Muscle of arm (tissue), 1 donor: ENCODE measurements at regions not wholly inside any gene's neighbourhood (a gene's known extent, or its start where the extent isn't known, plus 50 kb on each side); places are given as distances from the start of the nearest gene placed in this dataset.
A peak's percentile ranks its signal among the peaks of the same experiment; 100 is the strongest.

Source experiments
- DNase-seq: peaks from one replicate; pipeline ENCODE4 v3.0.0-alpha.2; 2013

DNA sequence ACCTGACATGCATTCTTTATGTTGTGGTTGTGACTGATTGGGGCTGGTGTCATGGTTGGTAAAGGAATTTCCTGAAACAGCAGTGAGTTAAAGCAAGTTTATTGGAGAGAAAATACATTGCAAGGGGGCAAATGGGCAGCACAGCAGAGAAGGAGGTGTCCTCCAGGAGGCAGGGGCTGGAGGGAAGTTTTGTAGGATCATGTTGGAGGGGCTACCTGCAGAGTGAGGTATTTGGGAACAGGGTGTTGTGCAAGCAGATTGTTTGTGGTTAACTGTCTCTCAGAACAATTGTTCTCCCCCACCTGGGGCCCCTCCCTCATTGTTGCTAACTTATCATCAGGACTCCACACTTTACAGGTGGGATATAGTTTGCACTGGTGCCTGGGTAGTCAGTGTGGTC lies 196.0 kb downstream of the NSUN3 start:
- DNase-seq, result no peak

DNA sequence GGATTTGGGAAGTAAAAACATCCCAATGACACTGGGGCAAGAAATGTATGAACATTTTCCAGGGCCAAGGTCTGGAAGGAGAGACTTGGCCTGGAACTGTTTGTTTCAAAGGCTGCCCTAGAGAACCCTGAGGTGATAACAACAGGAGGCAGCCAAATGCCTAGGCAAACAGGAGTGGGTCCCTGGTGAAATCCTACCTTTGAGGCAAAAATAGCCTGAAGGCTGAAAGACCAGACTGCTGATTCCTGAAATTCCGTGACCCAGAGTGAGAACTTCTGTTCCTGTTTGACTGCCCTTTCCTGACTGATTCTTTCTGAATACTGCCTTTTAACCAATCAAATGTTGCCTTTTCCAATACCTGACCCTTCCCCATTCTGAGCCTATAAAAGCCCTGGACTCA lies 196.4 kb downstream of the NSUN3 start:
- no peak for DNase-seq

DNA sequence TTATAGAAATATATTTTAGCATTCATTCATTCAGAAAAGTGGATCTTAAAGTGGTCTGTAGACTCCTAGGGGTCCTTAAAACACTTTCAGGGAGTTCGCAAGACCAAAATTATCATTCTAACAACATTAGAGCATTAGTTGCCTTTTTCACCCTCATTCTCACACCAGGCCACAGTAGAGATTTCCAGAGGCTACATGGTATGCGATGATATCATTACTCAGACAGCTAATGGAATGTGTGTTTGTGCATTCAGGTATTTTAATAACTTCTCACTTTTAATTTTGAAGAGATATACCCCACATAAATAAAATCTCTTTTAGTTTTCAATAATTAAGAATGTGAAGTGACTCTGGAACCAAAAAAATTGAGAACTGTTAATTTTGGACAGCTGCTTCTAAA lies 206.9 kb downstream of the NSUN3 start:
- DNase-seq, result no peak

DNA sequence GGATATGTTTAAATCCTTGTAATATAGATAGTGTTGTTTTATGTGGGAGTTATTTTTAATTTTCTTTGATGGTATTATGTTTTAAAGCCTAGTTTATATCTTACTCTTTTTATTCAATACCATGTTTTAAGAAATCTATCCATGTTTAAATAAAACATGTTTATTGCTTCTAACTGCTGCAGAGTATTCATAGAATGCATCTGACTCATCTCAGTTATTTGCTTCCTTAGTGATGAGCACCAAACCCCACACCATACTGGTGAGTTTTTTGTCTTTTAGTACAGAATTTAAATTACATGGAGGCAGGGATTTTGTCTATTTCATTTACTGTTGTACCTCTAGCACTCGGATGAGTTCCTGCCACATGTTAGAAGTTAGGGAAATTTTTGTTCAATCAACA lies 209.2 kb downstream of the NSUN3 start:
- DNase-seq, result no peak

DNA sequence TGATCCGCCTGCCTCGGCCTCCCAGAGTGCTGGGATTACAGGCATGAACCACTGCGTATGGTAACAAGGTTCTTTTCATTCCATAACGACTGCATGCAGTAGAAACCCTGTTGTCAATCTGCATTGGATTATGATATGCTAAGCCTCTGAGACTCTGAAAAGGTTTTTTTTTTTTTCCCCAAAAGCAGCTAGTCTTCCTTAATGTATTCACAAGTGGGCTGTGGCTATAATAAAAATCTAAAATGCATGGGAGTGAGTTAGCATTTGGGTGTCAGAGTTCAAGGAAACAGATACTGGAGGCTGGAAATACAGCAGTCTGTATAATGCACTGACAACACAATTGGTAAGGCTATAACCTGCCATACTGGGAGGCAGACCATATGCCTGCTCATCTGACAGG lies 218.1 kb downstream of the NSUN3 start:
- DNase-seq, result no peak

DNA sequence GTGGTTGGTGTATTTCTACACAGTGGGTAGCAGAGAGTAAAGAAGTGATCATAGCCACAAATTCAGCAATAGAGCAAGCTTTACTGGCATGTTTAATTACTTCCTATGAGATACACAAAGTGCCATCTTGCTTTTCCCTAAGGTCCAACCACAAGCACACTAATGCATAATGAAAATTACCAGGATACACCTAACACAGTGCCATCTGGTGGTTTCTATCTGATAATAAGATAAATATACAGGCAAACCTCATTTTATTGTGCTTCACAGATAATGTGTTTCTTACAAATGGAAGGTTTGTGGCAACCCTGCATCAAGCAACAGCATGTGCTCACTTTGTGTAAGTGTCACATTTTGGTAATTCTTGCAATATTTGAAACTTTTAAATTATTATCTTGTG lies 223.0 kb downstream of the NSUN3 start:
- no peak for DNase-seq

DNA sequence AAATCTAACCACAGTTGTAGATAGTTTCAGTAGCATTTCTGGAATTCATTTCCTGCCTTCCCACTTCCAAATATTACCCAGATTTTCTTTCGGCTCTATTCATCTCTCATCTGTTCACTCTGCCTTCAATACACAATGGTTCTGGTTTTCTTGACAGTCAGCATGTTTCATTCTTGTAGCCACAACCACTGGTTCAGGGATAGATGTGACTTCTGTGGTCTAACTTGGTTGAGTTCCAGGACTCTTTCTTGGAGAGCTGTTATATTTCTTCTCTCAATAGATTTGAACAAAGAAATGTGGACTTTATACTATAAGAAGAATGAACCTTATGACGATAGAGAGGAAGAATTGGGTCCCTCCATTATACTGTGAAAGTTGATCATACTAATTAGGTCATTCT lies 228.8 kb downstream of the NSUN3 start:
- no peak for DNase-seq

DNA sequence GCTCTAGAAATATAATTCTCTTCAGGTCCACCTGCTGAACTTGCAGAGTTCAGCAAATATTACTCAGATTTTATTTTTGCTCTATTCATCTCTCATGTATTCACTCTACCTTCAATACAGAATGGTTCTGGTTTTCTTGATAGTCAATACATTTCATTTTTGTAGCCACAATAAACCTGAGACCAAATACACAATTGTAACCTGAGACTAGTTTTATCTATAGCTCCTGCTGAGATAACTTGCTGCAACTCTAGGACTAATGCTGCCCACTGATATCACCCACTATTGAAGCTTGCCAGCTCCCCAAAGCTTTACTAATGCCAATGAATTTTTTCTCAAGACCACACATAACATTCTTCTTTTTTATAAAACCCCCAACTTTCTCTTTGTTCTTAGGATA lies 229.3 kb downstream of the NSUN3 start:
- DNase-seq, result no peak

DNA sequence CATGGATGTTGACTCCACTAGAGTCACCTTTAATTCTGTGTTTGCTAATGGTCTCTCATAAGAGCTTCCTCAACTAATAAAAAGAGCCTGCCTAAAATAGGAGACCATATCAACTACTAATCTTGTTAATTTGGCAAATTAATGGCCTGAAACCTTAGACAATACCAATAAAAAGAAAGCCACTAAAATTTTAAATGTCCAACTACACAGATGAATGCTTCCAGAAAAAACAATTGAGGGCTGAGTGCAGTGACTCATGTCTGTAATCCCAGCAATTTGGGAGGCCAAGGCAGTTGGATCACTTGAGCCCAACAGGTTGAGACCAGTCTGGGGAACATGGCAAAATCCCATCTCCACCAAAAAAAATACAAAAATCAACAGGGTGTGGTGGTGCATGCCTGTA lies 230.9 kb downstream of the NSUN3 start:
- no peak for DNase-seq

DNA sequence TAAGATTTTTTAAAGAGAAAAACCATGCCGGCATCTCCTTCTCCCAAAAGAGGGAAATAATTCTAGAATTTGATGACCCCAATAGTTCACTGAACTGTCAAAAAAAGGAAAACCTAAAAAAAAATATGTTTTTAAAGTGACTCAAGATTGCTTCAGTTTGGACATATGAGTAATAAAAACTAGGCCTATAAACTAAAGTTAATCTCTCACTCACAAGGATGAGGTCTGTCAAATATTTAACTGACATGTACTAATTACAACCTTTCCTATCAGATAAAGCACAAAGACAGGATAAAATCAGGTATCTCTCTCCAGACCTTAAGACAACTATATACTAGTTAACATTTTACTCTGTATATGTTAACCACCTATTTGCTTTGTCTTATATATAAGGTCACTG lies 231.9 kb downstream of the NSUN3 start:
- DNase-seq, result no peak

DNA sequence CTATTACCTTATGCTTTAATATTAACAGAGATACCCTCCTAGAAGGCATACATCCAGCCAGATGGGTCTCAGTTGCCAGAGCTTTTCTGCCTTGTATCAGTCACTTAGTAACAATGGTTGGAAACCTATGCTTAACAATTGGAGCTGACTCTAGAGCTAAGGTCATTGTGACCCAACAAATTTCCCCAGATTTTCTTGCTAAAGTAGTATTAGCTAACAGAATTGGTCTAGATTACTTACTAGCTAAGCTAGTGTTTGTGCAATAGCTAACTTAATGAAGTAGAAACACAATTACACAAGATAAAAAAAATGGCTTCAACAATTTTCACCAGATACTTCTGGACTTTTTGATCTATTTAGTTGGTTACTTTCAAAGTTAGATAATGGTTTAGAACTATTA lies 236.9 kb downstream of the NSUN3 start:
- no peak for DNase-seq

DNA sequence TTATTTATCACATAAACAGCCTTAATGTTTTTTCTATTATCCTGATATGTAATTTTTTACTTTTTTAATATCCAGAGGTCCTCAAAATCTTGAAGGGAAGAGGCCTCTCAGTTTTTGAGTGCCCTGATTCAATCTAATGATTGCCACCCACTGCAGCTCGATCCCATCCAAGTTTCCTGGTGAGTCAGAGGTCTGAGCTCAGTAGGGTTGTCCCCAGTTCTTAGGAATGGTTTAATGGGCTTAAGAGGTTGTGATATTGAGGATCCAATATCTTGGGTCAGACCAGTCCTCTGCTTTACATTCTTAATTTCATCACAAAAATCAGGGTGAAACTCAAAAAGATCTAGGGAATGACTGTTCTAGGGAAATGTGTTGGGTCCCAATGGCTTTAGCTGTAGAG lies 238.5 kb downstream of the NSUN3 start:
- no peak for DNase-seq

DNA sequence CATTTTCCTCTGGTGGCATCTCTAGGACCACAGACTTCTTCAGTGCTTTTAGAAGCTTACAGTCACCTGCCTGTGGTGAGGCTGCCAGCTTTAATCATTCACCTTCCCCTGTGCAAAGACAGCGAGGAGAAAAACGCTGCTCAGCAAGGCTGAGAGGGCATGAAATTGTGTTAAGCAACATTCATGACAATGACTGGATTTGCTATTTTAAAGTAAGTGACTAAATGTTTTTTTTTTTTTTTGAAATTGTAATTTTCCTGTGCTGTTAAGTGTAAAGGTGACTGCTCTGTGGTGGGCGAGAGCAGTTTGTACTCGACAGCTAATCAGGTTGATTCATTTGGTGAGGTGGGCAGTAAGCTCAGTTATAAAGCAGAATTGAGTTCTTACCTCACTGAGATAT lies 240.4 kb downstream of the NSUN3 start:
- no peak for DNase-seq

DNA sequence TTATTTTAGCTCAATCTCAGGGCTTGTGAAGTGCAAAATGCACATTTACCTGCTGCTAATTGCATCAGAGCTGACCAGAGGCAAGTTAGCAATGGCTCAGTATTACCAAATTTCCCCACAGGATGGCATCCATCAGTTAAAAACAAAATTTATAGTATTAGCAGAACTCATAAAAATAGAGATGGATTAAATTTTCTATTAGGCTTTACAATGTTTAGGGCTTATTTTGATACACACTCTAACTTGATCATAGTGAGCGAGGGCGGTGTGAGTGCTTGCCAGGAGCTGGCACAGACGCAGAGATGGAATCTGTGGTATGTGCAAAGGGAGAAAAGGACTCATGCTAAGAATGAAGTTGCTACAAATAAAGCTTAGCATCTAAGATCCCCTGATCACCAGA lies 241.0 kb downstream of the NSUN3 start:
- peak; percentile 15 for DNase-seq

DNA sequence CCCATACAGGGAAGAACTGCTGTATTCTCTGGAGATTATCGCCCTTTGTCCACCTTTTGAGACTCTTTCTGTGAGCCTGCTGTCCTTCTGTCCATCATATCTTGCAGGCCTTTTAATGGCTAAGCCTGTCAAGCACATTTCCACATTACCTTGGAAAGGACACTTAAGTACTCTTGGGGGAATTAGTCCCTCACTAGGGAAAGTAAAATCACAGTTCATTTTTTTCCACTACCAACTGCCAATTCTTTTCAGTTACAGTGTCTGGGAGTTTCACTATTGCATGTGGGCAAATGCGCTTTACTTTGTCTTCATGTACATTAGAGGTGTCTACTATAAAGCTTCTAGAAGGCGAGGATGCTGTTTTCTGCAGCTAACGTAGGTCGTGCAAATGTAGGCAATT lies 242.1 kb downstream of the NSUN3 start:
- DNase-seq, result peak; percentile 3

DNA sequence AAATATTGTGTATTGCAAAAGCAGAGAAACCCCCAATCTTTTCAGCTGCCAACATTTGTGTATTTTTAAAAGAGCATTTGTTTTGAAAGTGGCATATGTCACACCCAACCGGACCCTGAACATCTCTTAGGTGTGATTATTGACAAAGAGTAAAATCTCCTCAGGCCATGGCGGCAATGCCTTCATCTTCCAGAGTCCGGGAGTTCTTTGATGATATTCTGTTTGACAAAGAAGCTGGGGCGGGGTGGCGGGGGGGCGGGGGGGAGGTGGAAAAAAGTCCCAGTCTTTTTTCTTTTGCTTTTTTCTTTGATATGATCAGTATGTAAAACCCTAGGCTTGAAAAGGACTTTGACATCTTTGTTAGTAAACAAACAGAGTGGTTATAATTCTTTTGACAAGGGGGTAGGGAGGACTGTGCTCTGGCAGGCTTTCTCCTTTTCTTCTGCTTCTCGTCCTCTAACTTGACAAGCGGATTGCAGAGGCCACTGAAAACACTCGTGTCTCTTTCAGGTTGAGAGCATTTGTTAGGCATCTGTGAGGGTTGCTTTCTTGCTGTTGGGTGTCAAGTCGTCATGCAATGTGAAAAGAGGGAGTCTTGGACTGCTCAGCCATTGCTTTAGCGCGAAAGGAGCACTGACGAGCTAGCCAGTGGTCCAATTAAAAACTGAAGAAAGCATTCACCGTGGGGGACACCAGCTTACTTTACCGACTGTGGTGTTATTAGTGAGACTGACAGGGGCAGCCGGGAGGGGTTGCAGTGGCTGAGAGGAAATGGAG lies 243.2 kb downstream of the NSUN3 start:
- no peak for DNase-seq

DNA sequence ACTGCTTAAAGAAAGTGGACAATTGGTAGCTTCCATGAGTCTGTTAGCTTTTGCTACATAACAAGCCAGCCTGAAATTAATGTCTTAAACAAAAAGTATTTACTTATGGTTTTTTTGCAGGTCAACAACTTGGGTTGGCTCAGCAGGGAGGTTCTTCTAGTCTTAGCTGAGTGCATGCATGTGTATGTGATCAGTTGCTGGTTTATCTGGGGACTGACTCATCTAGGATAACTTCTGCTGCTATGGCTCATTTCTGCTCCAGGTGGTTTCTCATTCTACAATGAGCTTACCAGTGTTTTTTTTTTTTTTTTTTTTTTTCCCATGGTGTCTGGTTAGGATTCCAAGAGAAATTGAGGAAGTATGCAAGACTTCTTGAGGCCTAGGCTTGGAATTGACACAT lies 244.7 kb downstream of the NSUN3 start:
- no peak for DNase-seq

DNA sequence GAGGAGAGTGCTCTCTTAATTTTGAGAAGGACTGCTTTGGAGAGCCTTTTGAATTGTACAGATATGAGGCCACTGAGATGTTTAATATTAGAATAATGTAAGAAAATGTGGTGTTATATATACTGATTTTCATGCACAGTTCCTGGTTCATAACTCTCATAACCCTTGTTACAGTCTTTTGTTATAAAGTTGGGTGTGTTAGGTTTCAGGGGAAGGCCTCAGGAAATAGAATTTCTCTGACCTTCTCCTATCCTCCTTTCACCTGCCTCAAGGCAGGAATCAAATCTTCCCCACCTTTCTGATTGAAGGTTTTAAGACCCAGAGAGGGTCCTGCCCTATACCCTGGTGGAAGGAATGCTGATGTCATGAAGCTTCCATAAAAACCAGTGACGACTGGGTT lies 245.9 kb downstream of the NSUN3 start:
- DNase-seq, result no peak

DNA sequence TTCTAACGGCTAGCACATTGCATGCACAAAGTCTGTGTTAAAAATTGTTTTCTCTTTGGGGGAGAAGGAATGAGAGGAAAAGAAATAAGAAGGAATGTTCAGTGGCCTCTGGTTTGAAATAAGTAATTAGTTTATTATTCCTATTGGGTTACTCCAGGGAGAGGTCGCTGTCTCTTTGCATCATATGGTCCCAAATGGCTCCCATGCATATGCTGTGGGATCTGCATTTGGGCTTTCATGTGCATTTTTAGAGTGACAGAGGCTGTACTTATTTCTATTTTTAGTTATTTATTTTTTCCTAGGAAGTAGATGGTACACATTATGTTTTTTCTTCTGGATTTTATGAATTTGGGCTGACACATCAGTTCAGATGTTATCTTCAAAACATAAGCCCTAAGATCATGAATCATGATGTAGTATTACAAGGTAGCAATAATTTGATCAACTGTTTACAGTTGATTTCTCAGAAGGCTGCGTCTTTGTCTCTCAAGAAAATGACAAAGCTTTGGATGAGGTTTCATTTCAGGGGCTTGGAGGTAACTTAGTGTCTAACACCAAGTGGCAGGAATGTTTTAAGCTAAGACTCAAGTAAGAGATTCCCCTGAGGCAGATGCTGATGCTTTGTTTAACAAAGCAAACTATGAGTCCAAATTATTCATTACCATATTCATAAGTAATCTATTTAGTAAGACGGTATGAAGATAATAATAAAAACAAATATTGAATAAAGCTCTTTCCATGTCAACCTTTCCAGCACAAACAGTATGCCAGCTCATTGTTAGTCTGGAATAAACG lies 247.7 kb downstream of the NSUN3 start:
- DNase-seq, result no peak

DNA sequence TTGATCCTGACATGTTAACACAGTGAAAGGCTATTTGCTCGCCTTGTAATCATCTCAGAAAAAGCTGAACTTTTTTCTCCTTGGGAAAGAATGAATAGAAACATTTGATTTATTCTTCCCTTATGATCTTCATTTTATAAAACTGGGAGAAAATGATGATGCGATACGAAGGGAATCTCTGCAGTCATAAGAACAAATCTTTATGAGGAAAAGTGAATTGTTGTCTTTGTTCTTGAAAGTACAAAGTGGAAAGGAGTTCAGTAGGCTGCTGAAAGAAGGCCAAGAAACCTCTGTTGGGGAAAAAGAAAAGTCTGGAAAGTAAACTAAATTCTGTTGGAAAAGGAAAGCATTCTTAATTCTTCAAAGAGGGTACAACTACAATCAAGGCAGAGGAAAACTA lies 248.8 kb downstream of the NSUN3 start:
- peak; percentile 4 for DNase-seq

DNA sequence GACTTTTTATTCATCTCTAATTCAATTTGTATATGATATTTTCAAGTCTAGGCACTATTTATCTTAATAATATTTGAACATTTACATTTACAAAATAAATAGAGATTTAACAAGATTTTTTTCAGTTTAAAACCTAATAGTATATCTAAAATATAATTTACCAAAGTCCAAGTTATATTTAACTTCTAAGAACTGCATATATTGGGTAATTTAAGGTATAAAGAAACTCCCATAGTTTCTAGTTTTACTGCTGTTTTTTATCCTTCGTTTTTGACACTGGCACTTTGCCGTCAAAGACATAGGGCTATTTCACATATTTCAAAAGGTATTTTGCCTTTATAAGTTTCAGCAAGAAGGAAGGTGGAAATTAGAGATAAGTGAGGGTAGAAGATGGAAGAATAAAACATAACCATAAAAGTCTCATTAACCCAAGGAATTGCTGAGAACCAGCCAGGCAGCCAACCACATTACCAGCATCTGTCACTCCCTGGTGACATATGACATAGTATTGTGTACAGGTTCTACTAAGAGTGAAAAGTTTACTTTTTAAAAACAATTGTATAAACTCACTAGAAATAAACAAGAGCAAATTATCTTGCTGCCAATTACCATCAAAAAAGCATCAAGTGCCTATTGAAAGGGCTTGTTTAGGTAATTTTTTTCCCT lies 251.5 kb downstream of the NSUN3 start:
- DNase-seq, result no peak

DNA sequence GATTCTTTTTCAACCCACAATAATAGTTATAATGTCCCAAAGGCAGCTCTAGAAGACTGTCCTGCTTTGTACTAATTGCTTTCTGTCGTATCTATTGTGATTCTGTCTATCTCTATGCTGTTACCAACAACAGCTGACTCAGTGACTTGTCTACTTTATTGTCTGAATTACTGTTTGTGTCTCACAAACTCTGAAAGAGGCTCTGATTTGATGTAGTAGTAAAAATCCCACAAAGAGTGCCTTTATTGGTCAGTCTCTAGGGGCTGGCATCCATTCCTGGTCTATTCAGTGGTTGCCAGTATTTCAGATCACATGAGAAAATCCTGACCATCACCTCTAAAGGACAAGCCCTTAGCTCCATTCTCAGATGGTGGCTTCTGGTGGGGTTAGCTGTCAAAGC lies 254.2 kb downstream of the NSUN3 start:
- no peak for DNase-seq

DNA sequence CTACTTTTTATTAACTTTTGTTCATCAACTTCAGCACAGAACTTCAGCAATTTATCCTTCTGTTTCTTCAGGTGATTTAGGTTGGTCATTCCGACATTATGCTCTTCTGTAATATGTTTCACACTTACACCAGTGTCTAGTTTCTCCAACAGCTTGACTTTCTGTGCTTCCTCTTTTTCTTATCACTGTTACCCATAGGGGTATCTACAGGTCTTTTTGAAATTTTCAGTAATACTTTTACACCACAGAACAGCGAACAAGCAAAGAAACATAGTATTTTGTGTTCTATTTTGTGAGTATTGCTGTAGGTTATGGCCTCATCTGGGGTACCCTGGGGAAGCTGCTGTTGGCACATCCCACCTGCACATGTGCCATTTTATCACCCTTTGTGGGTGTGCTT lies 260.7 kb downstream of the NSUN3 start:
- DNase-seq, result no peak
